ENCODE measurements at regions not wholly inside any gene's neighbourhood (a gene's known extent, or its start where the extent isn't known, plus 50 kb on each side); places are given as distances from the start of the nearest gene placed in this dataset.

DNA sequence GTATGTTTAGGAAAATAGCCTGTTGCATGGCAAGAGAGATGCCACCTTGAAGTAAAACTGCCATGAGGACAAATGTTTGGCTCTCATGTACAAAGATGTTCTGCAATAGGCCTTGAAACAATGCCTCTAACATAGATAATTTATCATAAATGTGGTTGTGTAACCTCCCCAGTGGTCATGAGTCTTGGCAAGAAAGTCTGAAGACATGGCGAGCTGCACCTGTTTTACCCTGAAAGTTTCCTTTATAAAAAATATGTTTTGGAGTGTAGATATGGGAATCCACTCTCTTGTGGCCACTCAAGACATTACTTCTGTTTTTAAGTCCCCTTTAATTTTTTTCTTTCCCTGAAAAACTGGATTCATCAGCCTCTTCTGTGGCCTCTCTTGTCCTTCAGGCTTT, 2217.1 kb downstream of the NCAM2 start:
- Mint-ChIP-seq H3K27me3 (ENCODE audit: low read depth) (no peaks in the 10 kb centered on the region), H3K27ac (no peak overlapping the region), H3K36me3 (ENCODE audit: low read depth) (no peaks in the 10 kb centered on the region), H3K4me1 (no peaks in the 10 kb centered on the region), H3K9me3 (peaks cover 7% of the 10 kb centered on the region), H3K4me3 (no peak overlapping the region)
- TF ChIP-seq, protein P1, sequence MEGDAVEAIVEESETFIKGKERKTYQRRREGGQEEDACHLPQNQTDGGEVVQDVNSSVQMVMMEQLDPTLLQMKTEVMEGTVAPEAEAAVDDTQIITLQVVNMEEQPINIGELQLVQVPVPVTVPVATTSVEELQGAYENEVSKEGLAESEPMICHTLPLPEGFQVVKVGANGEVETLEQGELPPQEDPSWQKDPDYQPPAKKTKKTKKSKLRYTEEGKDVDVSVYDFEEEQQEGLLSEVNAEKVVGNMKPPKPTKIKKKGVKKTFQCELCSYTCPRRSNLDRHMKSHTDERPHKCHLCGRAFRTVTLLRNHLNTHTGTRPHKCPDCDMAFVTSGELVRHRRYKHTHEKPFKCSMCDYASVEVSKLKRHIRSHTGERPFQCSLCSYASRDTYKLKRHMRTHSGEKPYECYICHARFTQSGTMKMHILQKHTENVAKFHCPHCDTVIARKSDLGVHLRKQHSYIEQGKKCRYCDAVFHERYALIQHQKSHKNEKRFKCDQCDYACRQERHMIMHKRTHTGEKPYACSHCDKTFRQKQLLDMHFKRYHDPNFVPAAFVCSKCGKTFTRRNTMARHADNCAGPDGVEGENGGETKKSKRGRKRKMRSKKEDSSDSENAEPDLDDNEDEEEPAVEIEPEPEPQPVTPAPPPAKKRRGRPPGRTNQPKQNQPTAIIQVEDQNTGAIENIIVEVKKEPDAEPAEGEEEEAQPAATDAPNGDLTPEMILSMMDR (IDR thresholded peaks at IDR 0.05; ENCODE audit: unreplicated experiment in 3 of 3): no peak

Measured in nephron (organoid).